GM18505 (cell line): ENCODE measurements at regions not wholly inside any gene's neighbourhood (a gene's known extent, or its start where the extent isn't known, plus 50 kb on each side); places are given as distances from the start of the nearest gene placed in this dataset.

Experiments
- ATAC-seq: cut with Tn5 transposase; IDR thresholded peaks from one replicate; pipeline ENCODE4 v1.9.1; 2021; ENCODE audit not compliant: unreplicated experiment
- POLR2A ChIP-seq: IDR thresholded peaks from 4 replicates; pipeline ENCODE4 v1.6.1; 2011; ENCODE audit warnings: borderline replicate concordance; ENCODE audit not compliant: insufficient read depth, insufficient read length; ENCODE audit errors: extremely low read depth

DNA sequence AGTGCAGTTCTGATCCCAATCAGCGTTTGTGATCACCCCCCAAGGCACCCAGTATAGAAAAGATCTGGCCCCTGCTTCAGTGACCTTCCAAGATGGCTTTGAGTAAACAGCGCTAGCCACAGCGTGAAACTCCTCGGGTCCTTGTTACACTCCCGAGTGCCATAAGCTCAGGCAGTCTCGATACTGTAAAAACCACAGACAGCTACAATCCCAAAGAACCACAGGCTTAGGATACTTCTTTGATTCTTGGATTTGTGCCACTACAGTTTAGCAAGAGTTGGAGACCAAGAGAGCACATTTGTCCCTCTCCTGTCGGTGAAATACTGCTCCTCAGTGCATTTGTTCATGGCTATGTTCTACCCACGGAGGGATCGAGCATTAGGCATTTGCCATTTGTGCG is 352.5 kb upstream of the ZNF521 start:
- no peak for TF ChIP-seq POLR2A
- no peak for ATAC-seq

DNA sequence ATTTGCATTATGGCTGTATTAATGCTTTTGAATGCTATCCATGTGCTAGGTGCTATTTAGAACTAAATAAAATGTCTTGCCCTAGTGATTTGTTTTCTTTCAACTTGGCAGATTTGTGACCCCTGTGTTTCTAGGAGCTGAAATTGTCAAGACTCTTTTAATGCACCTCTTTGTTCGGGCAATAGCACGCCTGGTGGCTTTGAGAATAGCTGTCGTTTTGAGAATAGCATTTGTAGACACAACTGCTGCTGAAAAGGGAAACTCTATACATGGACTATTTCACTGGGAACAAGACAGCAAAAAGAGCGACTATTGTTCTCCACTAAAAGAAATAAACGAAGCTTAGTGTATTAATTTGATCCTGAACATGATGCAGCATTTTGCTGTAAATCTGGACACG is 352.1 kb upstream of the ZNF521 start:
- no peak for ATAC-seq
- TF ChIP-seq POLR2A = no peak

DNA sequence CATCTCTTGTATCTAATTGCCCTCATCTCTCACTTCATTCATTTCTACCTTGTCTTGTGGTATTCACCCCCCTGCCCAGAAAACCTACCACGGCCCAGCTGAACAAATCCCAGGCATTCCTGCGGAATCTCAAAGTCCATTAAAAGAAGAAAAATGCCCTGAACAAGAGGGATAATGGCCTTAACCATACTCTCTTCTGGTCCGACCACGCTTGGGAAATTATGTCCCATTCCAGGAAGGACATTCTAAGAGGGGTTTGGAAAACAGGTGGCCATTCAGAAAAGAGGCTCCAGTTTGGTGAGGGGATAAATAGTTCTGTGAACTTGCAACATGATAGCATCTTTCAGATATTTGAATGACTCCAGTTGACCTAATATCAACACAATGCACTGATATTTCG is 349.9 kb upstream of the ZNF521 start:
- no peak for TF ChIP-seq POLR2A
- no peak for ATAC-seq

DNA sequence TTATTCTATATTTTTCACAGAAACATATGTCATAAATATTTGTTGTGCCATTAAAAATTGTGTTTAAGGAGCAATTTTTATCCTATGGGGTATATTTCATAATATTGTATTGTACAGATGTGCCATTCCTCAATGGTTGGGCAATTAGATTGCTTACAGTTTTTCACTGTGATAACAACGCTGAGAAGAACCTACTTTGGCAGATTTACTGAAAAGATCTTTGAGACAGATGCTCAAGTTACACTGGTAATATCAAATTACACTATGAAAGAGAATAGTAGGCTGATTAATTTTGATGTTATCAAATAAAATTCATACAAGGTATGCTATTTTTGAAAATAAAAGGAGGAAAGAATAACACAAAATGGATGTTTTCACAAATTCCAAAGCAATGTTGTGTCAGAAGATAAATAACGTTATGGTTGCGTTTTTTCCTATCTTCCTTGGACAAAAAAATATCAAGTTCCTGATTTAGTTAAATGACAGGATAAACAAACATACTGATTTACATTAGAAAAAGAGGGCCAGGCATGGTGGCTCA is 335.1 kb upstream of the ZNF521 start:
- ATAC-seq = no peak
- TF ChIP-seq POLR2A = no peak

DNA sequence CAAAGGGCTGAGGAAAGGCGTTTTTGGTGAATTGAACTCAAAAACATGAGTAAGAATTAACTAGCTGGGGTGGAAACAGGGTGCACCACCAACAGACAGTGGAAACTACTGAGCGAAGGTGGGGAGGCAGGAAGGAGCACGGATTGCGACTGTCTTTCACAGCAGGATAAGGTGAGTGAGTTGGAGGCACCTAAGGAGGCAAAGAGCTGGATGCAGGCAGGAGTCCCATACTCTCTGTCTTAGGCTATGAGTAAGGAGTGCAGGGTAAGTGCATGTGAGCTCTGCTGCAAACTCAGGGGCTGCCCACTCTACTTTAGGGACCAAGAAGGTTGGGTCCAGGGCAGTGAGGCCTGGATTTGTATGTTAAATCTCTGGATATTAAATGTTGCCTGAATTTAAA is 333.1 kb upstream of the ZNF521 start:
- ATAC-seq = no peak
- no peak for TF ChIP-seq POLR2A

DNA sequence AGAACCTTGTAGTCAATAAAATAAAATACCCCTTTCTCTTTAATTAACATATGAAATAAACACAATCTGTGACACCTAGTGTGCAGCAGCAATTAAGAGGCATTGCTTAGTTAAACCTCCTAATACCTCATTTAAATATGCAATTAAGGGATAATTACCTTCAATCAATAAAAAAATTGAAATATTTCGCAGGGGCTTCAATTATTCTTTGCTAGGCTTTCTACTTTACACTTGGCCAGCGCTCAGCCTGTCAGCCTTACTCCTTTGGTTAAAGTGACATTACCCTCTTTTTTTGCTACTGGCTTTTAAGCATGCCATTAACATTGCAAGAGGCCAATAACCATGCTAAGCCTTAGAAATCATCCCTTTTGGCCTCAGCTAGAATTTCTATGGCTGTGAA is 327.5 kb upstream of the ZNF521 start:
- ATAC-seq = no peak
- no peak for TF ChIP-seq POLR2A

DNA sequence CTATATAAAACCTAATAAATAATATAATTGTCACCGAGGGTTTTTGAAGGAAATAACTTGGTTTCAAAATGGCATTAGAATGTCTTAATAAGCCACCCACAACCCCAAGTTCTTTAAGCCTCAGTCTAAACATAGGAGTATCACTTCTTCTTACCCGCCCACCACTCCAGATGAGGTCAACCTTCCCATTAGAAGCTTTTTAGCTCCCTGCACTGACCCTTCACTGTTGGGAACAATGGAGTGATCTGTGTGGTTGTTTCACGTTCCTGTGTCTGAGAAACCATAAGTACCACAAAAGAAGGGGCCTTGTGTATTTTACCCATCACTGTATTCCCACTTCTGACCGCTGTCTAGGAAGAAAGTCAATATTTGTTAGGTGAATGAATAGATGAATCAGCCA is 326.3 kb upstream of the ZNF521 start:
- ATAC-seq = no peak
- no peak for TF ChIP-seq POLR2A

DNA sequence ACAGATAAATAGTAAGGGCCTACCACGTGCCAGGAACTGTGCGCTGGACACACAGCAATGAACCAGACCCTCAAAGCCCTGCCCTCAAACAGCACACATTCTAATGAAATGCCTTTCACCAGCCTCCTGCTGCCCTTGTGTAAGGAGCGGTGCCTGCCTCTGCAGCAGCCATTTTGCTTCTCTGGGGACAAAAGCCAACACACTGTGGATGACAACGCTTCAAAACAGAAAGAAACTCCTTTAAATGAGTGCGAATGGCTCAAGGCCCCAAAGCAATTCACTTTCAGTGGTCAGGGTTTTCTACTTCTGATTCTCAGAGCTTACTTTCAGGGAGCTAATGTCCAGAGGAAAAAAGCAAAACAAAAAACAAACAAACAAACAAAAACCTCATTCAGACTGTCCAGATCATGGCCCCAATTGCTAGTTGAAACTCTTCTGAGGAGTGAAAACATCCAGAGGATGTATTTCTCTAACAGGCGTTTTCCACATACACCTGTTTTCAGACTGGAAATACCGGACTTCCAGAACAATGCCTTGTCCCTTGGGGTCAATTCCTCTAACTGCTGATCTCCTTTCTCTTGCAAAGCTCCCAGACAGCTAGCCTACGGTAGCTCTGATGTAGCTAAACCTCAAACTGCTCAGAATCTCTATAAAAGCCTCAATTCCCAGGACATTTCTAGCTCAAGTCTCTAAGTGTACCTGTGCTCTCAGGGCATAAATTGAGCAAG is 323.3 kb upstream of the ZNF521 start:
- TF ChIP-seq POLR2A = no peak
- ATAC-seq = no peak

DNA sequence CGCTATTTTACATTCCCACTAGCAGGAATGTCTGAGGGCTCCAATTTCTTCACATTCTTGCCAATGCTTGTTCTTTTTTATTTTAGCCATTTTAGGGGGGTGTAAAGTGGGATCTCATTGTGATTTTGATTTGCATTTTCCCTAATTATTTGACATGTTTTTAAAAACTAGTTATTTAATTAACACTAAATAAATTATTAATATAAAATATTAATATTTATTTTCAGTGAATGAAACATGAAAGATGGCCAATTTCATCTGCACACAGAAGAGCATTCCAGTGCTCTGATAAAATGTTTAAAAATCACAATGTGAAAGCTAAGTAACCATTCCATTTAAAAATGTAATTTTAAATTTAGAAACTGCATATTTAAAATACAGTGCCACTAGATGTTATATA is 322.2 kb upstream of the ZNF521 start:
- no peak for TF ChIP-seq POLR2A
- no peak for ATAC-seq

DNA sequence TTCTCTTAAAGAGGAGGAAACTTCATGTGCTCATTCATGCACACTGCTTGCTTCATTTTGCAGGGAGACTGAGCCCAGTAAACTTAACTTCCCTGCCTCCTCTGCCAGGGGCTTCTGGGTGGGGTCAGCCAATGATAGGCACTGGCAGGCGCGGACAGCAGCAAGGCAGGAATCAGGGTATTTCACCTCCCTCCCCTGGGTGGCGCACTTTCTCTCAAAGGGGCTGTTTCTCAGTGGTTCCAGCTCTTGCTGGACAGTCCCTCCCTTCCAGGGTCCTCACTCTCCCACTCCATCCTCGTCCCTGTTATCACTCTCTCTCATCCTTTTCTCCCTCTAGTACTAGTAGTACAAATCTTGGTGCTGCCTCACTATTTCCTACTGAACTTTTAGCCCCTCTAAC is 320.5 kb upstream of the ZNF521 start:
- TF ChIP-seq POLR2A = no peak
- ATAC-seq = no peak

DNA sequence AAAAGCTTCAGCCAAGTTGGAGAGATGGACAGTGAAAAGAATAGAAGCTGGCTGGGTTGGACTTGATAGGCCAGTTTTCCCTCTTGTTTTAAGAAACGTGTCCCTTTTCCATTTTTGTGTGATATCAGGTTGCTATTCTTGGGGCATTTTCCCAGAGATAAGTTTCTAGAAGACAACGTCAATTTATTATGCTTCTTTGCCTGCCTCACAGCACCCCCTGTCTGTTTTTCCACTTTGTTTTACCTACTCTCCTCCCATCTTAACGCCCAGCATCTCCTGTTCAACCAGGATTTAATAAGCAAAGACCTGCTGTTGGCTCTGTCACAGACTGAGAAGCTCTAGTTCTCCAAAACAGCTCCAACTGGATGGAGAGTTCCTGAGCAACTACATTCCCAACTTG is 317.8 kb upstream of the ZNF521 start:
- ATAC-seq = no peak
- no peak for TF ChIP-seq POLR2A

DNA sequence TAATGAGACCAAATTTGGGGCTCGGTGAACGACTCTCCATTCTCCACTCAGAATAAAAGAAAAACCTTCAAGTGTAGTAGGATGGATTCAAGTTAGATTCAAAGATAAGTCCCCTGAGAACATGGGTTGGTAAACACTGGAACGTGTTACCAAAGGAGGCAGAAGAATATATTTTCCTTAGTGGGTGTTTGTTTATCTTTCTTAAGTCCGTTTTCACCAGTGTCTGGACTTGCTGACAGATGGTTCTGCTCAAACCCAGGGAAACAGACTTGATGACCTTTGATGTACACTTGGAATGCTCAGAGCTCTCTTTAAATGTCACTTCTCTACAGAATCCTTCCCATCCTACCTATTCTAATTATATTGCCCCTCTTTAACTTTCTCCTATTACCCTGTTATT is 310.3 kb upstream of the ZNF521 start:
- TF ChIP-seq POLR2A = no peak
- no peak for ATAC-seq

DNA sequence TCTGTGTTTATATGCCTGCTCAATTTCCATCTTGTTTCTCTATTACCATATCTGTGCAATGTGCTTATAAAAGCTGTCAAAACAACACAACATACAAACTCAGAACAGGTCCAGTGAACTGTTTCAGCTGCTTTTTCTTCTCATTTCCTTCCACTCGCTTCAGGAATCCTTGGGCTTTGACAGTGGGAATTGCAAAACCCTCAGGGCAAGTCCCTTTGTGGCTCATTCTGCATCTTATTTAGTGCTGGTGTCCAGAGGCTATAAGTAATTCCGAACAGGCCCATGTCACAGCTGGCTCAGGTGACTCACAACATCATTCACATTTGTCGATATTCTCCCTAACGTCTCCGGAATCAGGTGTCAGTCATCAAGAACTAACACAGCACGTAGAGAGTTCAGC is 309.9 kb upstream of the ZNF521 start:
- ATAC-seq = no peak
- no peak for TF ChIP-seq POLR2A

DNA sequence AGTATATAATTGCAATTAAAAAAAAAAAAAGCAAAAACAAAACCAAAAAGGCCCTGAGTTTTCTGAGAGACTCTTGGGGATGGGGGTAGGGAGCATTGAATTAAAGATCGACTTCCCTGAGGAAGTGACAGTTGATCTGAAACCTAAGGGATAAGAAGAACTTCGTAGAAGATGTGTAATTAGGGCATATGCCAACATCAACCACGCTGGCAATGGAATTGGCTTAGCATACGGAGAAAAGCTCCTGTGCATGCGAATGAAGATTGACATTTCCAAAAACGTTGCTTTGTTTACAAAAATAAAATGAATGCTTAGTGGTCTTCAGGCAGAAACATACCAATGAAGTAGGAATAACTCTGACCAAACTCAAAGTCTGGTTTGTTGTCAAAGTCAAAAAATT is 307.6 kb upstream of the ZNF521 start:
- no peak for ATAC-seq
- TF ChIP-seq POLR2A = no peak

DNA sequence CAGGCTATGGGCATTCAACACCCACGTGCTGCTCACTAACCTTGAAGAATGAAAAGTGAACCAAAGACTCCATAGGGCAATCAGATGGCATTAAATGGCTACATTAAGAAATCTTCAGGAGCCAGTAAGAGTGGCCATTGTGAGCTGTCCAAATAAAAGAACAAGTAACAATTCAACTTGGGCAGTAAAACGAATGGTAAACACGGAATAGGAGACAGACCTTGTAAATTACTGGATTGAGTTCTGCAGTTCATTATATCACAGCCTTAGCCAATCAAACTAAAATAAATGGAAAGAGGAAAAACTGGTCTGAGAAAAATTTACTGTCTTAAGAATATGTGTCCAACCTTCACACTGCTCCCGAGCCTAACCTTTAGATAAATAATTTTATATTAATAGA is 306.5 kb upstream of the ZNF521 start:
- no peak for TF ChIP-seq POLR2A
- no peak for ATAC-seq
